BE2C (cell line): ENCODE measurements at regions not wholly inside any gene's neighbourhood (a gene's known extent, or its start where the extent isn't known, plus 50 kb on each side); places are given as distances from the start of the nearest gene placed in this dataset.
A peak's percentile ranks its signal among the peaks of the same experiment; 100 is the strongest.

Experiments
- DNase-seq: peaks from one replicate; pipeline ENCODE4 v3.0.0-alpha.2; 2020
- H3K27me3 ChIP-seq: fragments of 250-450 bp; sonication (Bioruptor Pico); 2 replicates; pipeline ENCODE4 v1.5.1; 2020; ENCODE audit warnings: mild to moderate bottlenecking
- H3K36me3 ChIP-seq: fragments of 250-450 bp; sonication (Bioruptor Pico); 2 replicates; pipeline ENCODE4 v1.5.1; 2020; ENCODE audit warnings: mild to moderate bottlenecking
- H3K4me1 ChIP-seq: fragments of 250-450 bp; sonication (Bioruptor Pico); 2 replicates; pipeline ENCODE4 v1.5.1; 2020
- H3K4me3 ChIP-seq: 2 replicates; pipeline ENCODE4 v1.5.1; 2011; ENCODE audit warnings: low read depth, low read length
- H3K9me3 ChIP-seq: fragments of 250-450 bp; sonication (Bioruptor Pico); 2 replicates; pipeline ENCODE4 v1.5.1; 2020
- CTCF ChIP-seq: IDR thresholded peaks from 2 replicates; pipeline ENCODE4 v1.5.1; 2012; ENCODE audit warnings: mild to moderate bottlenecking, low read depth, low read length

GRCh38 chr3:117657278-117657677 lies 947.7 kb downstream of the TUSC7 start:
- Histone ChIP-seq H3K9me3 (no peaks in the 10 kb centered on the region), H3K36me3 (no peaks in the 10 kb centered on the region), H3K4me3 (no peak overlapping the region), H3K4me1 (peaks cover 5% of the 10 kb centered on the region; the same call in 1 of the 2 replicates), H3K27me3 (no peaks in the 10 kb centered on the region)
- DNase-seq = no peak
- no peak for TF ChIP-seq CTCF

GRCh38 chr3:117660941-117661817 lies 951.6 kb downstream of the TUSC7 start:
- no peak for TF ChIP-seq CTCF
- H3K4me1 ChIP-seq = peaks cover 13% of the 10 kb centered on the region
- no peaks in the 10 kb centered on the region for H3K9me3 ChIP-seq
- H3K27me3 ChIP-seq = no peaks in the 10 kb centered on the region
- H3K4me3 ChIP-seq = no peak overlapping the region
- DNase-seq = no peak
- H3K36me3 ChIP-seq = no peaks in the 10 kb centered on the region

- no peaks in the 10 kb centered on the region for H3K36me3 ChIP-seq
- no peak overlapping the region for H3K4me3 ChIP-seq
- H3K9me3 ChIP-seq = no peaks in the 10 kb centered on the region
- peaks cover 16% of the 10 kb centered on the region for H3K4me1 ChIP-seq
- no peaks in the 10 kb centered on the region for H3K27me3 ChIP-seq
- DNase-seq = no peak
- no peak for TF ChIP-seq CTCF
These were observed 952.2 kb downstream of the TUSC7 start for GRCh38 chr3:117661818-117662095.

GRCh38 chr3:117665296-117665695 lies 955.7 kb downstream of the TUSC7 start:
- H3K4me1 ChIP-seq = peaks cover 17% of the 10 kb centered on the region
- no peaks in the 10 kb centered on the region for H3K9me3 ChIP-seq
- DNase-seq = peak; percentile 69
- no peaks in the 10 kb centered on the region for H3K27me3 ChIP-seq
- H3K4me3 ChIP-seq = no peak overlapping the region
- no peak for TF ChIP-seq CTCF
- H3K36me3 ChIP-seq = no peaks in the 10 kb centered on the region

- Histone ChIP-seq H3K36me3 (no peaks in the 10 kb centered on the region), H3K4me3 (no peak overlapping the region), H3K27me3 (no peaks in the 10 kb centered on the region), H3K9me3 (no peaks in the 10 kb centered on the region), H3K4me1 (peaks cover 27% of the 10 kb centered on the region)
- DNase-seq = no peak
- no peak for TF ChIP-seq CTCF
These were observed 956.7 kb downstream of the TUSC7 start for GRCh38 chr3:117666325-117666724.

- no peak overlapping the region for H3K4me3 ChIP-seq
- no peak for DNase-seq
- no peaks in the 10 kb centered on the region for H3K9me3 ChIP-seq
- no peak for TF ChIP-seq CTCF
- no peaks in the 10 kb centered on the region for H3K27me3 ChIP-seq
- no peaks in the 10 kb centered on the region for H3K36me3 ChIP-seq
- H3K4me1 ChIP-seq = peaks cover 31% of the 10 kb centered on the region
These were observed 957.2 kb downstream of the TUSC7 start for GRCh38 chr3:117666812-117667211.
